ENCODE measurements at regions not wholly inside any gene's neighbourhood (a gene's known extent, or its start where the extent isn't known, plus 50 kb on each side); places are given as distances from the start of the nearest gene placed in this dataset.

- CTCF ChIA-PET: interaction anchor here (0.8 kb wide), 1 partner anchor 10 kb away, joined by 3 read pairs; no protein-coding TSS in a partner anchor
- no TSS peak for BruUV-seq (replicated peaks)
These were observed 122.6 kb upstream of the HS3ST2 start for GRCh38 chr16:22691335-22691734.

GRCh38 chr16:22692034-22692433, 121.9 kb upstream of the HS3ST2 start:
- Histone ChIP-seq H3K9me3 (ENCODE audit: low read depth, low read length, poor library complexity, severe bottlenecking) (peaks cover 5% of the 10 kb centered on the region), H3K36me3 (ENCODE audit: insufficient read depth, low read length, poor library complexity, severe bottlenecking) (no peaks in the 10 kb centered on the region), H3K4me3 (ENCODE audit: low read depth, low read length, poor library complexity, severe bottlenecking) (no peak overlapping the region), H3K27me3 (replicated peaks; ENCODE audit: insufficient read depth, low read depth, low read length, poor library complexity) (peaks cover 48% of the 10 kb centered on the region), H3K27ac (ENCODE audit: low read depth, low read length, poor library complexity, severe bottlenecking) (no peak overlapping the region), H3K4me1 (ENCODE audit: insufficient read depth, low read length, poor library complexity, severe bottlenecking) (no peaks in the 10 kb centered on the region)
- intact Hi-C loops (cut with micrococcal nuclease; ENCODE audit: unreplicated experiment): no loop called here
- ChIA-PET POLR2A (ENCODE audit: low non-redundant PET) (no interaction called here), CTCF (interaction anchor here (0.8 kb wide), 1 partner anchor 11 kb away, joined by 3 read pairs; no protein-coding TSS in a partner anchor)
- DNase-seq (ENCODE audit: low spot score): no peak
- BruUV-seq (replicated peaks): no TSS peak
- TF ChIP-seq EZH2 (IDR thresholded peaks at IDR 0.05; ENCODE audit: borderline replicate concordance, low read depth, low read length, poor library complexity, severe bottlenecking): no peak
- no peak for TF ChIP-seq CTCF (conservative IDR thresholded peaks at IDR 0.05; ENCODE audit: low read depth, low read length)

More at GRCh38 chr16:22691335-22691734, 122.6 kb upstream of the HS3ST2 start:
- Histone ChIP-seq H3K4me3 (ENCODE audit: low read depth, low read length, poor library complexity, severe bottlenecking) (no peak overlapping the region), H3K36me3 (ENCODE audit: insufficient read depth, low read length, poor library complexity, severe bottlenecking) (no peaks in the 10 kb centered on the region), H3K27ac (ENCODE audit: low read depth, low read length, poor library complexity, severe bottlenecking) (no peak overlapping the region), H3K4me1 (ENCODE audit: insufficient read depth, low read length, poor library complexity, severe bottlenecking) (no peaks in the 10 kb centered on the region), H3K9me3 (ENCODE audit: low read depth, low read length, poor library complexity, severe bottlenecking) (peaks cover 7% of the 10 kb centered on the region), H3K27me3 (replicated peaks; ENCODE audit: insufficient read depth, low read depth, low read length, poor library complexity) (peaks cover 43% of the 10 kb centered on the region)
- POLR2A ChIA-PET (ENCODE audit: low non-redundant PET): interaction anchor here (0.5 kb wide), 1 partner anchor 592 kb away, joined by 7 read pairs; no protein-coding TSS in a partner anchor
- DNase-seq (ENCODE audit: low spot score): no peak
- TF ChIP-seq EZH2 (IDR thresholded peaks at IDR 0.05; ENCODE audit: borderline replicate concordance, low read depth, low read length, poor library complexity, severe bottlenecking) (no peak), CTCF (conservative IDR thresholded peaks at IDR 0.05; ENCODE audit: low read depth, low read length) (no peak)
- intact Hi-C loops (cut with micrococcal nuclease; ENCODE audit: unreplicated experiment): no loop called here

GRCh38 chr16:22692916-22693637, 120.9 kb upstream of the HS3ST2 start:
- POLR2A ChIA-PET (ENCODE audit: low non-redundant PET): no interaction called here
- BruUV-seq (replicated peaks): no TSS peak
- no peak for DNase-seq (ENCODE audit: low spot score)
- Histone ChIP-seq H3K9me3 (ENCODE audit: low read depth, low read length, poor library complexity, severe bottlenecking) (no peaks in the 10 kb centered on the region), H3K4me1 (ENCODE audit: insufficient read depth, low read length, poor library complexity, severe bottlenecking) (no peaks in the 10 kb centered on the region), H3K4me3 (ENCODE audit: low read depth, low read length, poor library complexity, severe bottlenecking) (no peak overlapping the region), H3K27ac (ENCODE audit: low read depth, low read length, poor library complexity, severe bottlenecking) (no peak overlapping the region), H3K36me3 (ENCODE audit: insufficient read depth, low read length, poor library complexity, severe bottlenecking) (no peaks in the 10 kb centered on the region), H3K27me3 (replicated peaks; ENCODE audit: insufficient read depth, low read depth, low read length, poor library complexity) (peaks cover 48% of the 10 kb centered on the region)
- TF ChIP-seq EZH2 (IDR thresholded peaks at IDR 0.05; ENCODE audit: borderline replicate concordance, low read depth, low read length, poor library complexity, severe bottlenecking): no peak
- TF ChIP-seq CTCF (conservative IDR thresholded peaks at IDR 0.05; ENCODE audit: low read depth, low read length): no peak
- intact Hi-C loops (cut with micrococcal nuclease; ENCODE audit: unreplicated experiment): no loop called here
- CTCF ChIA-PET: no interaction called here

Measured in A673 (cell line).